A673 (cell line): ENCODE measurements at regions not wholly inside any gene's neighbourhood (a gene's known extent, or its start where the extent isn't known, plus 50 kb on each side); places are given as distances from the start of the nearest gene placed in this dataset.

Source experiments
- CTCF ChIP-seq: fragments of 300-800, 200-600 bp; sonication (generic); conservative IDR thresholded peaks from 2 replicates; pipeline ENCODE4 v1.5.1; 2017; ENCODE audit warnings: low read depth, mild to moderate bottlenecking, antibody characterized with exemption, low read length, moderate library complexity, mixed read lengths
- EZH2 ChIP-seq: fragments of 200-600 bp; sonication (generic); IDR thresholded peaks from 2 replicates; pipeline ENCODE4 v1.6.1; 2017; ENCODE audit warnings: borderline replicate concordance, low read depth, mild to moderate bottlenecking, mixed read lengths, antibody characterized with exemption, low read length; ENCODE audit not compliant: poor library complexity, severe bottlenecking

GRCh38 chr11:119905162-119905561 is 176.2 kb upstream of the NECTIN1 start:
- TF ChIP-seq CTCF (no peak), EZH2 (no peak)
